ENCODE measurements at regions not wholly inside any gene's neighbourhood (a gene's known extent, or its start where the extent isn't known, plus 50 kb on each side); places are given as distances from the start of the nearest gene placed in this dataset.

- DNase-seq (ENCODE audit: low read depth in 1 of 2, low spot score in 1 of 2), result no peak
Observed at GRCh38 chr16:26648851-26649250, 417.9 kb upstream of the C16orf82 start.

- no peak for DNase-seq (ENCODE audit: low read depth in 1 of 2, low spot score in 1 of 2)
Observed at GRCh38 chr16:26649381-26650045, 417.2 kb upstream of the C16orf82 start.

GRCh38 chr16:26651464-26651863, 415.3 kb upstream of the C16orf82 start:
- no peak for DNase-seq (ENCODE audit: low read depth in 1 of 2, low spot score in 1 of 2)

GRCh38 chr16:26651884-26652283, 414.8 kb upstream of the C16orf82 start:
- no peak for DNase-seq (ENCODE audit: low read depth in 1 of 2, low spot score in 1 of 2)

GRCh38 chr16:26658486-26658885, 408.2 kb upstream of the C16orf82 start:
- DNase-seq (ENCODE audit: low read depth in 1 of 2, low spot score in 1 of 2), result no peak

- DNase-seq (ENCODE audit: low read depth in 1 of 2, low spot score in 1 of 2), result no peak
Observed at GRCh38 chr16:26658915-26659314, 407.8 kb upstream of the C16orf82 start.

- DNase-seq (ENCODE audit: low read depth in 1 of 2, low spot score in 1 of 2), result no peak
Observed at GRCh38 chr16:26664086-26664485, 402.6 kb upstream of the C16orf82 start.

- DNase-seq (ENCODE audit: low read depth in 1 of 2, low spot score in 1 of 2), result no peak
Observed at GRCh38 chr16:26665166-26665939, 401.4 kb upstream of the C16orf82 start.

- no peak for DNase-seq (ENCODE audit: low read depth in 1 of 2, low spot score in 1 of 2)
Observed at GRCh38 chr16:26666486-26666885, 400.2 kb upstream of the C16orf82 start.

- DNase-seq (ENCODE audit: low read depth in 1 of 2, low spot score in 1 of 2), result no peak
Observed at GRCh38 chr16:26667307-26667706, 399.4 kb upstream of the C16orf82 start.

GRCh38 chr16:26668026-26668425, 398.7 kb upstream of the C16orf82 start:
- no peak for DNase-seq (ENCODE audit: low read depth in 1 of 2, low spot score in 1 of 2)

- no peak for DNase-seq (ENCODE audit: low read depth in 1 of 2, low spot score in 1 of 2)
Observed at GRCh38 chr16:26672206-26672605, 394.5 kb upstream of the C16orf82 start.

- no peak for DNase-seq (ENCODE audit: low read depth in 1 of 2, low spot score in 1 of 2)
Observed at GRCh38 chr16:26673011-26673410, 393.7 kb upstream of the C16orf82 start.

GRCh38 chr16:26680671-26681070, 386.1 kb upstream of the C16orf82 start:
- no peak for DNase-seq (ENCODE audit: low read depth in 1 of 2, low spot score in 1 of 2)

- no peak for DNase-seq (ENCODE audit: low read depth in 1 of 2, low spot score in 1 of 2)
Observed at GRCh38 chr16:26688105-26688504, 378.6 kb upstream of the C16orf82 start.

GRCh38 chr16:26688699-26689098, 378.0 kb upstream of the C16orf82 start:
- no peak for DNase-seq (ENCODE audit: low read depth in 1 of 2, low spot score in 1 of 2)

GRCh38 chr16:26692658-26693057, 374.1 kb upstream of the C16orf82 start:
- no peak for DNase-seq (ENCODE audit: low read depth in 1 of 2, low spot score in 1 of 2)

GRCh38 chr16:26697807-26698206, 368.9 kb upstream of the C16orf82 start:
- DNase-seq (ENCODE audit: low read depth in 1 of 2, low spot score in 1 of 2), result no peak

GRCh38 chr16:26700250-26700649, 366.5 kb upstream of the C16orf82 start:
- DNase-seq (ENCODE audit: low read depth in 1 of 2, low spot score in 1 of 2), result no peak

- no peak for DNase-seq (ENCODE audit: low read depth in 1 of 2, low spot score in 1 of 2)
Observed at GRCh38 chr16:26701243-26701886, 365.4 kb upstream of the C16orf82 start.

- DNase-seq (ENCODE audit: low read depth in 1 of 2, low spot score in 1 of 2), result no peak
Observed at GRCh38 chr16:26705346-26705745, 361.4 kb upstream of the C16orf82 start.

- DNase-seq (ENCODE audit: low read depth in 1 of 2, low spot score in 1 of 2), result no peak
Observed at GRCh38 chr16:26708428-26708827, 358.3 kb upstream of the C16orf82 start.

Data from activated T-helper 1 cell treated with anti-CD3 and anti-CD28 coated beads, Interleukin-2, amount 50 U/mL, for 16 hours (primary cell).